Lower leg skin (tissue), 4 donors: ENCODE measurements at regions not wholly inside any gene's neighbourhood (a gene's known extent, or its start where the extent isn't known, plus 50 kb on each side); places are given as distances from the start of the nearest gene placed in this dataset.
"Not testable (repeated sequence)": the region's sequence is repeated elsewhere in the genome, so short reads cannot be mapped to it uniquely, and the experiment has no call there.

Experiments
- DNase-seq, 2 donors: peaks; one replicate each; pipeline ENCODE4 v3.0.0-alpha.2; 2019; ENCODE audit warnings: low spot score in 2 of 2
- H3K4me3 ChIP-seq: fragments of 200-600 bp; sonication (generic); 2 replicates; pipeline ENCODE4 v1.5.1; 2017; ENCODE audit warnings: mild to moderate bottlenecking, low read depth; ENCODE audit not compliant: poor library complexity, severe bottlenecking
- CTCF ChIP-seq, 3 donors: fragments of 450-650 bp; IDR thresholded peaks; one replicate each; pipeline ENCODE4 v1.5.1; 2016; ENCODE audit warnings: antibody characterized with exemption in 3 of 3, mild to moderate bottlenecking in 3 of 3, moderate library complexity in 2 of 3
- WGBS, 2 donors: methylation state at CpG; one replicate each; pipeline ENCODE4 v1.1.5; 2018; 5-methylcytosine and 5-hydroxymethylcytosine counted together
- intact Hi-C: fragments of 100-400 bp; cut with DNase I; formaldehyde crosslinking; loops from one replicate; pipeline ENCODE4 v1.15.0; 2023; ENCODE audit warnings: low total_unique reads

GRCh38 chr11:3488003-3488402, 109.1 kb upstream of the ZNF195 start:
- DNase-seq, H3K4me3 ChIP-seq, intact Hi-C loops: not testable (repeated sequence)
- 35 to 41% methylated on average over 2 of the region's 2 CpGs for WGBS, 2 donors

- DNase-seq, H3K4me3 ChIP-seq, intact Hi-C loops: not testable (repeated sequence)
- 53 to 62% methylated on average over 10 of the region's 10 CpGs for WGBS, 2 donors
Measured at GRCh38 chr11:3485737-3486136, 106.8 kb upstream of the ZNF195 start.

GRCh38 chr11:3476937-3477885, 98.3 kb upstream of the ZNF195 start:
- intact Hi-C loops, H3K4me3 ChIP-seq: not testable (repeated sequence)
- DNase-seq = peak in 1 of 2 donors; percentile 39
- WGBS, 2 donors = 38 to 50% methylated on average over 20 of the region's 20 CpGs

- 47 to 51% methylated on average over 27 of the region's 27 CpGs for WGBS, 2 donors
- H3K4me3 ChIP-seq, intact Hi-C loops, DNase-seq: not testable (repeated sequence)
Measured at GRCh38 chr11:3476084-3476936, 97.4 kb upstream of the ZNF195 start.

GRCh38 chr11:3468963-3469362, 90.0 kb upstream of the ZNF195 start:
- intact Hi-C loops, DNase-seq, H3K4me3 ChIP-seq: not testable (repeated sequence)
- 77 to 81% methylated on average over 8 of the region's 8 CpGs for WGBS, 2 donors

- DNase-seq, intact Hi-C loops, H3K4me3 ChIP-seq: not testable (repeated sequence)
- WGBS, 2 donors = 71 to 78% methylated on average over 5 of the region's 5 CpGs
Measured at GRCh38 chr11:3467599-3467998, 88.7 kb upstream of the ZNF195 start.

- DNase-seq, intact Hi-C loops, H3K4me3 ChIP-seq: not testable (repeated sequence)
- WGBS, 2 donors = 82 to 95% methylated on average over 10 of the region's 10 CpGs
Measured at GRCh38 chr11:3455666-3456065, 76.7 kb upstream of the ZNF195 start.

GRCh38 chr11:3454844-3455243, 75.9 kb upstream of the ZNF195 start:
- intact Hi-C loops, H3K4me3 ChIP-seq: not testable (repeated sequence)
- TF ChIP-seq CTCF (IDR thresholded peaks at IDR 0.05) = peak in 1 of 3 donors; percentile 71
- DNase-seq = peak; percentile 46 to 92
- WGBS, 2 donors = 2 to 4% methylated on average over 16 of the region's 16 CpGs

- intact Hi-C loops, H3K4me3 ChIP-seq, DNase-seq: not testable (repeated sequence)
- 32 to 39% methylated on average over 9 of the region's 9 CpGs for WGBS, 2 donors
Measured at GRCh38 chr11:3453596-3454256, 74.8 kb upstream of the ZNF195 start.

- intact Hi-C loops, DNase-seq, H3K4me3 ChIP-seq: not testable (repeated sequence)
- WGBS, 2 donors = 97% methylated on average over 1 of the region's 1 CpG
Measured at GRCh38 chr11:3450822-3451221, 71.9 kb upstream of the ZNF195 start.

GRCh38 chr11:3445535-3445934, 66.6 kb upstream of the ZNF195 start:
- DNase-seq, H3K4me3 ChIP-seq, intact Hi-C loops: not testable (repeated sequence)
- WGBS, 2 donors = 95 to 96% methylated on average over 3 of the region's 3 CpGs

GRCh38 chr11:3444420-3444744, 65.4 kb upstream of the ZNF195 start:
- 78 to 85% methylated on average over 3 of the region's 3 CpGs for WGBS, 2 donors
- DNase-seq, intact Hi-C loops: not testable (repeated sequence)

GRCh38 chr11:3443700-3444419, 64.9 kb upstream of the ZNF195 start:
- intact Hi-C loops, DNase-seq, H3K4me3 ChIP-seq: not testable (repeated sequence)
- WGBS, 2 donors = 7 to 8% methylated on average over 16 of the region's 16 CpGs

More at GRCh38 chr11:3444420-3444744, 65.4 kb upstream of the ZNF195 start:
- H3K4me3 ChIP-seq = not testable (repeated sequence)
